GM12865 (cell line): ENCODE measurements at regions not wholly inside any gene's neighbourhood (a gene's known extent, or its start where the extent isn't known, plus 50 kb on each side); places are given as distances from the start of the nearest gene placed in this dataset.
A peak's percentile ranks its signal among the peaks of the same experiment; 100 is the strongest.

Source experiments
- DNase-seq: peaks from one replicate; pipeline ENCODE4 v3.0.0; 2010; ENCODE audit warnings: low read depth
- H3K4me3 ChIP-seq: 2 replicates; pipeline ENCODE4 v1.5.1; 2011; ENCODE audit warnings: mild to moderate bottlenecking, low read depth, low read length, control low read depth
- TF ChIP-seq, protein P1 (sequence below): IDR thresholded peaks from 2 replicates; pipeline ENCODE4 v1.5.1; 2011; ENCODE audit warnings: low read length, control low read depth, low read depth, inconsistent platforms; ENCODE audit not compliant: insufficient read depth; ENCODE audit errors: missing control alignments

GRCh38 chr18:34002130-34002529, 222.6 kb downstream of the NOL4 start:
- no peak overlapping the region for H3K4me3 ChIP-seq
- DNase-seq = peak; percentile 10
- TF ChIP-seq, protein P1, sequence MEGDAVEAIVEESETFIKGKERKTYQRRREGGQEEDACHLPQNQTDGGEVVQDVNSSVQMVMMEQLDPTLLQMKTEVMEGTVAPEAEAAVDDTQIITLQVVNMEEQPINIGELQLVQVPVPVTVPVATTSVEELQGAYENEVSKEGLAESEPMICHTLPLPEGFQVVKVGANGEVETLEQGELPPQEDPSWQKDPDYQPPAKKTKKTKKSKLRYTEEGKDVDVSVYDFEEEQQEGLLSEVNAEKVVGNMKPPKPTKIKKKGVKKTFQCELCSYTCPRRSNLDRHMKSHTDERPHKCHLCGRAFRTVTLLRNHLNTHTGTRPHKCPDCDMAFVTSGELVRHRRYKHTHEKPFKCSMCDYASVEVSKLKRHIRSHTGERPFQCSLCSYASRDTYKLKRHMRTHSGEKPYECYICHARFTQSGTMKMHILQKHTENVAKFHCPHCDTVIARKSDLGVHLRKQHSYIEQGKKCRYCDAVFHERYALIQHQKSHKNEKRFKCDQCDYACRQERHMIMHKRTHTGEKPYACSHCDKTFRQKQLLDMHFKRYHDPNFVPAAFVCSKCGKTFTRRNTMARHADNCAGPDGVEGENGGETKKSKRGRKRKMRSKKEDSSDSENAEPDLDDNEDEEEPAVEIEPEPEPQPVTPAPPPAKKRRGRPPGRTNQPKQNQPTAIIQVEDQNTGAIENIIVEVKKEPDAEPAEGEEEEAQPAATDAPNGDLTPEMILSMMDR = no peak

DNA sequence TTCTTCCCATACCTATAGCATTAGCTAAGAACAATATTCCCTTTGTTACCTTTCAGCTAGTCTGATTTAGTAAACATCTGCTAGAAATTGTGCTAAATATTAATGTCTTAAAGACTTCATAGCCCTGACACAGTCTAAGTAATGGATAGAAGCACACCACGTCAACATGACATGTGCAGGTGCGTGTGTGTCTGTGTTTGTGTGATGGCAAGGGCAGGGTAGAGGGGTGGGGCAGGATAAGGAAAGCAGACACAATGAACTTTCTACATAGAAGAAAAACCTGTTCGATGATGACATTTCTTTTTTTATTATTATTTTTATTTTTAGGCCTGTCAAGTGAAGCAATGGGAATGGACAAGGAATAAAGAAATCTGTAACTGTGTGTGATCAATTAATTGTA, 223.3 kb downstream of the NOL4 start:
- DNase-seq = no peak
- no peak overlapping the region for H3K4me3 ChIP-seq
- TF ChIP-seq, protein P1 = no peak

GRCh38 chr18:33987206-33987605, 237.5 kb downstream of the NOL4 start:
- TF ChIP-seq, protein P1 = no peak
- no peak overlapping the region for H3K4me3 ChIP-seq
- no peak for DNase-seq

DNA sequence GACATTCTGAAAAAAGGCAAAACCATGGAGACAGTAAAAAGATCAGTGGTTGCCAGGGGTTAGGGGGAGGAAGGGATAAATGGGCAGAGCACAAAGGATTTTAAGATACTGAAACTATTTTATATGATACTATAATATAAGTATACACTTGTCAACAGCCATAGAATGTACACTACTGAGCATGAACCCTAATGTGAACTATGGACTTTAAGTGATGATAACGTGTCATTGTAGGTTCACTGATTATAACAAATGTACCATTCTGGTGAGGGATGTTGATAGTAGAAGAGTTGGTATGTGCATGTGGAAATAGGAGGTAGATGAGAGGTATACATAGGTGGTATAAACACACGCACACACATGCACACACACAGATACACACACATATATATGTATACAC, 241.6 kb downstream of the NOL4 start:
- no peak overlapping the region for H3K4me3 ChIP-seq
- TF ChIP-seq, protein P1 = no peak
- no peak for DNase-seq

DNA sequence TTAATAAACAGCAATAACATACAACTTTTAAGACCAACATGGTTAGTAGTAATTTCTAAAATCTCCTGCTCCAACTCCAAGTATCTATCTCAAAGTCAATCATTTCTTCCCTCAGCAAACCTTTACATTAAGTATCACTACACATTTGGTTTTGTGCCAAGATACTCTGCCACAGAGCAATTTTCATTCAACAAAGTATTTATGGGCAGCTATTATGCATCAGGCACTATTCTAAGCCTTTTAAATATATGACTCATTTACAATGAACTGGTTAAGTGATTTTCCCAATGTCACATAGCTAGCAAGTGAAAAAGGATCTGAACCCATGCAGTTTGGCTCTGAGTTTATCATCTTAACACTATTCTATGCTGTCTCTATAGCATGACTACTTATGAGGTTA, 264.3 kb downstream of the NOL4 start:
- H3K4me3 ChIP-seq = no peak overlapping the region
- TF ChIP-seq, protein P1 = no peak
- DNase-seq = no peak

GRCh38 chr18:33959609-33960008, 265.1 kb downstream of the NOL4 start:
- TF ChIP-seq, protein P1 = no peak
- no peak overlapping the region for H3K4me3 ChIP-seq
- DNase-seq = no peak

DNA sequence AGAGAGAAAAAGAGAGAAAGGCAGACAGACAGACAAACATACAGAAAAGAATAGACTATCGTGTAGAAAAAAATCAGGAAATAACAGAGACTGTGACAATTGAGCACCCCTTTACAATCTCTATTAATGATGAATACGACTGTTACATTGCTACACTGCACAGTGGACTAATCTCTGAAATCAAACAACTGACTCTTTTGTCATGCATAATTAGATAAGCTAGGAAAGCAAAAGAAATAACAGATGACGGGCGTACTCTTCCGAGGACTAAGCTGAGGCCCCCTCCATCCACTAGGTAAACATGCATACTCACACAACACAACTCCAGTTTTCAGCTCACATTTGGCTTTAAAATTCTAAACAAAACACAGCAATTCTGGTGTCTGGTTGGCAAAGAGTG, 267.0 kb downstream of the NOL4 start:
- TF ChIP-seq, protein P1 = no peak
- H3K4me3 ChIP-seq = no peak overlapping the region
- no peak for DNase-seq
